DOHH2 (cell line): ENCODE measurements at regions not wholly inside any gene's neighbourhood (a gene's known extent, or its start where the extent isn't known, plus 50 kb on each side); places are given as distances from the start of the nearest gene placed in this dataset.

Experiments used
- EZH2phosphoT487 ChIP-seq: fragments of 200-600 bp; sonication (generic); IDR thresholded peaks from 2 replicates; pipeline ENCODE4 v1.6.1; 2017; ENCODE audit warnings: borderline replicate concordance, mild to moderate bottlenecking, antibody characterized with exemption, low read length, moderate library complexity, mixed read lengths
- TF ChIP-seq, protein P1 (sequence below): fragments of 200-600 bp; sonication (generic); IDR thresholded peaks from one replicate; pipeline ENCODE4 v1.5.1; 2014; ENCODE audit warnings: antibody characterized with exemption, mild to moderate bottlenecking, low read depth, low read length; ENCODE audit not compliant: poor library complexity, severe bottlenecking

DNA sequence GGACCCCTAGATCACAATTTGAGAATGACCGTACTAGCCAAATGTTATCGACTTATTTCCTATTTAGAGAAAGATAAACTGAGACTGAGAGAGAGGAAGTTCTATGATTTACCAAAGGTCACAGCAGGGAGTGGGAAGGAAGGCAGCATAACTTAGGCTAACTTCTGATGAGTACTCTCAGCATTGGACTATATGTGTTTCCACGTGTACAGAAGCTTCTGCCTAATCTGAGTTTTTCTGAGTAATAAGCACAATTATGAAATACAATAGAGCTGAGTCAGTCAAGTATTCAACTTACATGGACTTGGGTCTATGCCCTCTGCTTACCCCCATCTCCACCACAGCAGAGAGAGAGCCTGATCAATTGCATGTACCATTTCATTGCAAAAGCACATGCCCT, 88.1 kb upstream of the HIVEP3 start:
- TF ChIP-seq, protein P1, sequence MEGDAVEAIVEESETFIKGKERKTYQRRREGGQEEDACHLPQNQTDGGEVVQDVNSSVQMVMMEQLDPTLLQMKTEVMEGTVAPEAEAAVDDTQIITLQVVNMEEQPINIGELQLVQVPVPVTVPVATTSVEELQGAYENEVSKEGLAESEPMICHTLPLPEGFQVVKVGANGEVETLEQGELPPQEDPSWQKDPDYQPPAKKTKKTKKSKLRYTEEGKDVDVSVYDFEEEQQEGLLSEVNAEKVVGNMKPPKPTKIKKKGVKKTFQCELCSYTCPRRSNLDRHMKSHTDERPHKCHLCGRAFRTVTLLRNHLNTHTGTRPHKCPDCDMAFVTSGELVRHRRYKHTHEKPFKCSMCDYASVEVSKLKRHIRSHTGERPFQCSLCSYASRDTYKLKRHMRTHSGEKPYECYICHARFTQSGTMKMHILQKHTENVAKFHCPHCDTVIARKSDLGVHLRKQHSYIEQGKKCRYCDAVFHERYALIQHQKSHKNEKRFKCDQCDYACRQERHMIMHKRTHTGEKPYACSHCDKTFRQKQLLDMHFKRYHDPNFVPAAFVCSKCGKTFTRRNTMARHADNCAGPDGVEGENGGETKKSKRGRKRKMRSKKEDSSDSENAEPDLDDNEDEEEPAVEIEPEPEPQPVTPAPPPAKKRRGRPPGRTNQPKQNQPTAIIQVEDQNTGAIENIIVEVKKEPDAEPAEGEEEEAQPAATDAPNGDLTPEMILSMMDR: no peak
- no peak for TF ChIP-seq EZH2phosphoT487
